Esophagus muscularis mucosa (tissue), 3 donors: ENCODE measurements at regions not wholly inside any gene's neighbourhood (a gene's known extent, or its start where the extent isn't known, plus 50 kb on each side); places are given as distances from the start of the nearest gene placed in this dataset.

Experiments used
- CTCF ChIP-seq, 3 experiments: fragments of 200-600 bp in 2 of 3; fragments of 450-650 bp in 1 of 3; sonication (generic) in 2 of 3; IDR thresholded peaks; one replicate each; pipeline ENCODE4 v1.5.1; 2017 to 2019; ENCODE audit warnings: antibody characterized with exemption in 3 of 3, mild to moderate bottlenecking in 2 of 3, moderate library complexity in 1 of 3
- POLR2A ChIP-seq: fragments of 450-650 bp; IDR thresholded peaks from one replicate; pipeline ENCODE4 v1.6.1; 2017; ENCODE audit warnings: antibody characterized with exemption, moderate library complexity, mild to moderate bottlenecking, low read depth
- POLR2AphosphoS5 ChIP-seq, 2 donors: sonication (generic); formaldehyde crosslinking; IDR thresholded peaks; one replicate each; pipeline ENCODE4 v1.6.1; 2017; ENCODE audit warnings: antibody characterized with exemption in 2 of 2

GRCh38 chr14:62614122-62614521 is 431.1 kb downstream of the KCNH5 start:
- TF ChIP-seq CTCF (IDR thresholded peaks at IDR 0.05) (no peak), POLR2A (no peak), POLR2AphosphoS5 (IDR thresholded peaks at IDR 0.05) (no peak)
